Type B pancreatic cell (in vitro differentiated cells): ENCODE measurements at regions not wholly inside any gene's neighbourhood (a gene's known extent, or its start where the extent isn't known, plus 50 kb on each side); places are given as distances from the start of the nearest gene placed in this dataset.
A peak's percentile ranks its signal among the peaks of the same experiment; 100 is the strongest.

ENCODE experiments used
- DNase-seq: peaks from one replicate; pipeline ENCODE4 v3.0.0; 2021; ENCODE audit warnings: mixed read lengths; ENCODE audit not compliant: unreplicated experiment; ENCODE audit errors: extremely low spot score
- H3K27ac Mint-ChIP-seq: 2 replicates; pipeline ENCODE4 v1.8.0; 2021; ENCODE audit warnings: mild to moderate bottlenecking, mixed read lengths
- H3K27me3 Mint-ChIP-seq: 2 replicates; pipeline ENCODE4 v1.8.0; 2021; ENCODE audit warnings: mixed read lengths
- H3K36me3 Mint-ChIP-seq: 2 replicates; pipeline ENCODE4 v1.8.0; 2021; ENCODE audit warnings: mixed read lengths
- H3K4me1 Mint-ChIP-seq: one replicate; pipeline ENCODE4 v1.8.0; 2021; ENCODE audit warnings: mixed read lengths; ENCODE audit not compliant: unreplicated experiment
- H3K4me3 Mint-ChIP-seq: 2 replicates; pipeline ENCODE4 v1.8.0; 2021; ENCODE audit warnings: mild to moderate bottlenecking, mixed read lengths
- H3K9me3 Mint-ChIP-seq: 2 replicates; pipeline ENCODE4 v1.8.0; 2021; ENCODE audit warnings: mixed read lengths
- TF ChIP-seq, protein P1 (sequence below): fragments of 200-600 bp; sonication (generic); conservative IDR thresholded peaks from 2 replicates; pipeline ENCODE4 v1.5.0; 2021; ENCODE audit warnings: antibody characterized with exemption, mild to moderate bottlenecking

DNA sequence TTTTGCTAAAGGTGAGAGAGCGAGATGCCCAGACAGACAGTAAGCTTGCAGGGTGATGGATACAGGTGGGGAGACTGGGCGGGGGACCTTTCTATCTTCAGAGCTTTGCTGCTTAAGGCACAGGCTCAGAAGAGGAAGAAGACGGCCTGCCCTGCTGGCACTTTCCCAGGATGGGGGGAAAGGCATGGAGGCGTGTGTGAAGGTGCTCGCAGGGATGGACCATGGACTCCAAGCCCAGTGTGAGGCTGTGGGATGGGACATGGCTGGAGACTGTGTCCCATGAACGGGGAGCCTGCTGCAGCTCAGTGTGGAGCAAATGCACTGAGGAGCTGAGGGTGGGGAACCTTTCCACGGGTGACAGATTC is 243.2 kb upstream of the IRX4 start:
- DNase-seq = peak; percentile 43
- Mint-ChIP-seq H3K4me3 (no peak overlapping the region), H3K36me3 (no peaks in the 10 kb centered on the region), H3K27me3 (peaks cover 34% of the 10 kb centered on the region), H3K9me3 (peaks cover 4% of the 10 kb centered on the region), H3K27ac (no peak overlapping the region), H3K4me1 (peaks cover 11% of the 10 kb centered on the region)
- TF ChIP-seq, protein P1, sequence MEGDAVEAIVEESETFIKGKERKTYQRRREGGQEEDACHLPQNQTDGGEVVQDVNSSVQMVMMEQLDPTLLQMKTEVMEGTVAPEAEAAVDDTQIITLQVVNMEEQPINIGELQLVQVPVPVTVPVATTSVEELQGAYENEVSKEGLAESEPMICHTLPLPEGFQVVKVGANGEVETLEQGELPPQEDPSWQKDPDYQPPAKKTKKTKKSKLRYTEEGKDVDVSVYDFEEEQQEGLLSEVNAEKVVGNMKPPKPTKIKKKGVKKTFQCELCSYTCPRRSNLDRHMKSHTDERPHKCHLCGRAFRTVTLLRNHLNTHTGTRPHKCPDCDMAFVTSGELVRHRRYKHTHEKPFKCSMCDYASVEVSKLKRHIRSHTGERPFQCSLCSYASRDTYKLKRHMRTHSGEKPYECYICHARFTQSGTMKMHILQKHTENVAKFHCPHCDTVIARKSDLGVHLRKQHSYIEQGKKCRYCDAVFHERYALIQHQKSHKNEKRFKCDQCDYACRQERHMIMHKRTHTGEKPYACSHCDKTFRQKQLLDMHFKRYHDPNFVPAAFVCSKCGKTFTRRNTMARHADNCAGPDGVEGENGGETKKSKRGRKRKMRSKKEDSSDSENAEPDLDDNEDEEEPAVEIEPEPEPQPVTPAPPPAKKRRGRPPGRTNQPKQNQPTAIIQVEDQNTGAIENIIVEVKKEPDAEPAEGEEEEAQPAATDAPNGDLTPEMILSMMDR = no peak

DNA sequence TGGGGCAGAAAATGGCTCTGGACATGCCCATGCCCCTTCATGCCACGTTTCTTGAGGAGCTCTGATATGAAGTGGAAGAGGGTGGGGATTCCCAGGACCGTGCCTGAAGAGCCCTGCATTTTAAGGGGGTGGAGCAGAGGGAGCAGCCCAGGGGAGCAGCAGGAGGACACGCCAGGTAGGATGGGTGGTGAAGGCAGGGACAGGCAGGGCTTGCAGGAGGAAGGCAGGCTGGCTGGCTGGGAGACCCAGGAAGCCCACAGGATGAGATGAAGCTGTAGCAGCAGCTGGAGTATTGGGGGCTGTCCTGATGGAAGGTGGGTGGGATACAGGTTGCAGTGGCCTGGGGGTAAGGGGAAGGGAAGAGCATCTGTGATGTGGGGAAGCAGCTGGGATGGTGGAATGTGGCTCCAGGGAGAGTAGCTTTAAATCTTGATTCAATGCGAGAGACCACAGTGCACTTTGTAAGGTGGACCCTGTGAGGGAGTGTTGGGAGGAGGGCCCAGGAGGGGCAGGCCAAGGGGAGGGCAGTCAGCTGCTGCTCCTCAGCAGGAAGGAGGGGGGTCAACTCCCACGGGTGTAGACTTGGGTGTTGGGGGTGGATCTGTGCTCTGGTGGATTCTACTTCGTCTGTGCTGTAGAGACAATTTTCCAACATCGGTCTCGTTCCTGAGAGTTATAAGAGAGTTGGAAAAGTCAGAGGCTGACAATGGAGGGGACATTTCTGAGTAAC is 242.6 kb upstream of the IRX4 start:
- DNase-seq = peak; percentile 53
- no peak overlapping the region for H3K4me3 Mint-ChIP-seq
- H3K9me3 Mint-ChIP-seq = peaks cover 6% of the 10 kb centered on the region
- H3K4me1 Mint-ChIP-seq = peaks cover 10% of the 10 kb centered on the region
- no peak overlapping the region for H3K27ac Mint-ChIP-seq
- TF ChIP-seq, protein P1 = no peak
- H3K27me3 Mint-ChIP-seq = peaks cover 32% of the 10 kb centered on the region
- no peaks in the 10 kb centered on the region for H3K36me3 Mint-ChIP-seq

DNA sequence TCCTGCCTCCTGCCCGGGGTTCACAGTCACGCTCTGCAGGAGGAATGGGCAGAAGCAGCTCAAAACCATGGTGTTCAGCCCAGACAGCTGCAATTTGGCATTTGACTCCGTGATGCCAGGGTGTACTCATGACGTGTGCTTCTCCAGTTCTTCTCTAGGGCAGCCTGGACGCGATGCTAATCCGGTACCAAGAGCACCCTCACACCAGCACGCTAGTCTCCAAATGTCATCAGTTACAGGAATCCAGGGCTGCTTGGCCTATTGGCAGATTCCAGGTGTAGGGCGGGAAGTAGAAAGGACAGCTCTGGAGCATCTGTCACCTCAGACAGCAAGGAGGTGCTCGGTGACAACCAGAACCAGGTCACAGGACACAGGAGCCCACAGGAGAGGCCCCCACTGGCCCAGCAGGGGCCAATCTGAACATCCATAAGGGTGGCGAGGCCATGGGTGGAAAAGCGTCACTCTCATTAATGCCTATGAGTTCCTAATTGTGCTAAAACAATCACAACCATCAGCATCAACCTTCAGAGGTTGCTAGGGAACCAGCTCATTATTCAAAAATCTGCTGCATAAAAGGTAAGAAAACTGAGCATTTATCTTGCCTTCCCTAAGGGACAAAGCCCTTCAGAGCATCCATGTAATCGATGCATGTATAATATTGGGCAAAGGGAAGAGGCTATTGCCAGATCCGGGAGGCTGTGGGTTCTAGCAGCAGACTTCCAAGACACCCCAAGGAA is 241.9 kb upstream of the IRX4 start:
- Mint-ChIP-seq H3K27me3 (peaks cover 34% of the 10 kb centered on the region), H3K4me3 (no peak overlapping the region), H3K36me3 (no peaks in the 10 kb centered on the region), H3K9me3 (peaks cover 6% of the 10 kb centered on the region), H3K4me1 (peaks cover 14% of the 10 kb centered on the region), H3K27ac (no peak overlapping the region)
- TF ChIP-seq, protein P1 = no peak
- DNase-seq = peak; percentile 39

DNA sequence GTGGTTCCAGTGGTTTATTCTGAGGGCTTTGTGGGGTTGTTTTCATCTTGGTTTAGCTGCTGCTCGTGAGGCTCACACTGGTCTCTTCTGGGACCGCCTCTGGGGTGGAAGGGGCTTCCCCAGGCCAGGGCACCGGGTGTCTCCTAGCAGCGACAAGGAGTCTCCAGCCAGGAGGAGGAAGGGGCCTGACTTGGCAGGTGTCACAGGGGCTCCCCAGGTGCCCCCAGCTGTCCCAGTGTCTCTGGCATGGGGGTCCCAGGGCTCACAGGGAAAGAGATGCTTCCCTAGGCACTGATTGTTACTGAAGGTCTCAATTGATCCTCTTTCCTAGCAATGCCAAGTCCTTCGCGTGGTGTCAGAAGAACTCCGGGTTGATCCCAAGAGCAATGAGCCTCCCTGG is 241.1 kb upstream of the IRX4 start:
- DNase-seq = peak; percentile 56
- Mint-ChIP-seq H3K4me3 (no peak overlapping the region), H3K27me3 (peaks cover 34% of the 10 kb centered on the region), H3K9me3 (peaks cover 6% of the 10 kb centered on the region), H3K36me3 (no peaks in the 10 kb centered on the region), H3K4me1 (peaks cover 11% of the 10 kb centered on the region), H3K27ac (no peak overlapping the region)
- TF ChIP-seq, protein P1 = no peak

DNA sequence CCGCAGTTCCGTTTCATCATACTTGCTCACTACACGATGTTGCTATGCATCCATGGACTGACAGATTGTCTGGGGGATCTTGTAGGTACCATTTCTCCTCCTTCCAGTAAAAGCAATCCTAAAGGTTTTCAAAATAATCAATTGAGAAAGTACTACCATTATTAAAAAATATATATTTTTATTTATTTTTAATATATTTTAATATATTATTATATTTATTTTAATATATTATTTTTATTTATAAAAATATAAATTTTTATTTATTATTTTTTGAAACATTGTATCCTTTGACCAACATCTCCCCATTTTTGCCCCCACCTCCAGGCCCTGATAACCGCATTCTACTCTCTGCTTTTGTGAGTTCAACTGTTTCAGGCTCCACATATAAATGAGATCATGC is 237.6 kb upstream of the IRX4 start:
- H3K4me1 Mint-ChIP-seq = peaks cover 15% of the 10 kb centered on the region
- TF ChIP-seq, protein P1 = no peak
- peaks cover 36% of the 10 kb centered on the region for H3K27me3 Mint-ChIP-seq
- no peak overlapping the region for H3K4me3 Mint-ChIP-seq
- no peak overlapping the region for H3K27ac Mint-ChIP-seq
- DNase-seq = no peak
- H3K36me3 Mint-ChIP-seq = no peaks in the 10 kb centered on the region
- peaks cover 6% of the 10 kb centered on the region for H3K9me3 Mint-ChIP-seq
